GM12878 (cell line): ENCODE measurements at regions not wholly inside any gene's neighbourhood (a gene's known extent, or its start where the extent isn't known, plus 50 kb on each side); places are given as distances from the start of the nearest gene placed in this dataset.

Experiments
- ATF3 ChIP-seq: IDR thresholded peaks from 2 replicates; pipeline ENCODE4 v1.6.1; 2011; ENCODE audit warnings: low read depth, mild to moderate bottlenecking, low read length, moderate library complexity, borderline replicate concordance; ENCODE audit errors: extremely low read depth
- BACH1 ChIP-seq: fragments of 450-650 bp; IDR thresholded peaks from 2 replicates; pipeline ENCODE4 v1.6.1; 2017; ENCODE audit warnings: mild to moderate bottlenecking, borderline replicate concordance
- BCL11A ChIP-seq: IDR thresholded peaks from 2 replicates; pipeline ENCODE4 v1.6.1; 2011; ENCODE audit warnings: low read depth, low read length
- JUND ChIP-seq: IDR thresholded peaks from 2 replicates; pipeline ENCODE4 v1.6.1; 2012; ENCODE audit warnings: low read depth, mild to moderate bottlenecking, low read length, improper control_type of control experiment, moderate library complexity
- KDM1A ChIP-seq: fragments of 200-600 bp; sonication (generic); IDR thresholded peaks from 2 replicates; pipeline ENCODE4 v1.6.1; 2016; ENCODE audit warnings: borderline replicate concordance
- KLF5 ChIP-seq: fragments of 450-650 bp; IDR thresholded peaks from 2 replicates; pipeline ENCODE4 v1.6.1; 2014; ENCODE audit warnings: mild to moderate bottlenecking; ENCODE audit not compliant: partially characterized antibody
- MAX ChIP-seq: IDR thresholded peaks from 2 replicates; pipeline ENCODE4 v1.6.1; 2012; ENCODE audit warnings: low read depth, low read length, improper control_type of control experiment
- MEF2B ChIP-seq: fragments of 450-650 bp; IDR thresholded peaks from 2 replicates; pipeline ENCODE4 v1.6.1; 2018; ENCODE audit warnings: mild to moderate bottlenecking, moderate library complexity; ENCODE audit not compliant: partially characterized antibody, poor library complexity, severe bottlenecking
- MLLT1 ChIP-seq: fragments of 450-650 bp; IDR thresholded peaks from 2 replicates; pipeline ENCODE4 v1.6.1; 2016; ENCODE audit warnings: mild to moderate bottlenecking
- PKNOX1 ChIP-seq: fragments of 450-650 bp; IDR thresholded peaks from 2 replicates; pipeline ENCODE4 v1.6.1; 2016; ENCODE audit warnings: mild to moderate bottlenecking
- SMAD1 ChIP-seq: fragments of 450-650 bp; IDR thresholded peaks from 2 replicates; pipeline ENCODE4 v1.6.1; 2018; ENCODE audit warnings: mild to moderate bottlenecking, low read depth; ENCODE audit not compliant: partially characterized antibody
- TCF7 ChIP-seq: IDR thresholded peaks from 2 replicates; pipeline ENCODE4 v1.6.1; 2014; ENCODE audit warnings: antibody characterized with exemption, borderline replicate concordance
- WRNIP1 ChIP-seq: IDR thresholded peaks from 2 replicates; pipeline ENCODE4 v1.6.1; 2011; ENCODE audit warnings: low read depth, low read length, improper control_type of control experiment, borderline replicate concordance
- ZBED1 ChIP-seq: IDR thresholded peaks from 2 replicates; pipeline ENCODE4 v1.6.1; 2016; ENCODE audit warnings: borderline replicate concordance
- ZBTB33 ChIP-seq: fragments of 450-650 bp; IDR thresholded peaks from 2 replicates; pipeline ENCODE4 v1.6.1; 2017; ENCODE audit warnings: mild to moderate bottlenecking
- ZZZ3 ChIP-seq: IDR thresholded peaks from 2 replicates; pipeline ENCODE4 v1.6.1; 2011; ENCODE audit warnings: low read depth; ENCODE audit not compliant: control insufficient read depth, insufficient read length
- TF ChIP-seq, protein P1 (sequence below): fragments of 450-650 bp; IDR thresholded peaks from 2 replicates; pipeline ENCODE4 v1.6.1; 2017; ENCODE audit warnings: low read depth, mild to moderate bottlenecking, moderate library complexity
- TF ChIP-seq, protein P2 (sequence below): IDR thresholded peaks from 2 replicates; pipeline ENCODE4 v1.6.1; 2012; ENCODE audit warnings: low read depth, low read length, improper control_type of control experiment
- TF ChIP-seq, protein P3 (sequence below): fragments of 450-650 bp; IDR thresholded peaks from 2 replicates; pipeline ENCODE4 v1.6.1; 2017; ENCODE audit warnings: mild to moderate bottlenecking, moderate library complexity

GRCh38 chr2:62363166-62363565 is 142.8 kb downstream of the TMEM17 start (continued):
- TF ChIP-seq, protein P1, sequence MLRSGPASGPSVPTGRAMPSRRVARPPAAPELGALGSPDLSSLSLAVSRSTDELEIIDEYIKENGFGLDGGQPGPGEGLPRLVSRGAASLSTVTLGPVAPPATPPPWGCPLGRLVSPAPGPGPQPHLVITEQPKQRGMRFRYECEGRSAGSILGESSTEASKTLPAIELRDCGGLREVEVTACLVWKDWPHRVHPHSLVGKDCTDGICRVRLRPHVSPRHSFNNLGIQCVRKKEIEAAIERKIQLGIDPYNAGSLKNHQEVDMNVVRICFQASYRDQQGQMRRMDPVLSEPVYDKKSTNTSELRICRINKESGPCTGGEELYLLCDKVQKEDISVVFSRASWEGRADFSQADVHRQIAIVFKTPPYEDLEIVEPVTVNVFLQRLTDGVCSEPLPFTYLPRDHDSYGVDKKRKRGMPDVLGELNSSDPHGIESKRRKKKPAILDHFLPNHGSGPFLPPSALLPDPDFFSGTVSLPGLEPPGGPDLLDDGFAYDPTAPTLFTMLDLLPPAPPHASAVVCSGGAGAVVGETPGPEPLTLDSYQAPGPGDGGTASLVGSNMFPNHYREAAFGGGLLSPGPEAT: no peak
- TF ChIP-seq TCF7: no peak
- no peak for TF ChIP-seq BACH1
- no peak for TF ChIP-seq MLLT1
- TF ChIP-seq, protein P2, sequence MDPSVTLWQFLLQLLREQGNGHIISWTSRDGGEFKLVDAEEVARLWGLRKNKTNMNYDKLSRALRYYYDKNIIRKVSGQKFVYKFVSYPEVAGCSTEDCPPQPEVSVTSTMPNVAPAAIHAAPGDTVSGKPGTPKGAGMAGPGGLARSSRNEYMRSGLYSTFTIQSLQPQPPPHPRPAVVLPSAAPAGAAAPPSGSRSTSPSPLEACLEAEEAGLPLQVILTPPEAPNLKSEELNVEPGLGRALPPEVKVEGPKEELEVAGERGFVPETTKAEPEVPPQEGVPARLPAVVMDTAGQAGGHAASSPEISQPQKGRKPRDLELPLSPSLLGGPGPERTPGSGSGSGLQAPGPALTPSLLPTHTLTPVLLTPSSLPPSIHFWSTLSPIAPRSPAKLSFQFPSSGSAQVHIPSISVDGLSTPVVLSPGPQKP: no peak
- TF ChIP-seq, protein P3, sequence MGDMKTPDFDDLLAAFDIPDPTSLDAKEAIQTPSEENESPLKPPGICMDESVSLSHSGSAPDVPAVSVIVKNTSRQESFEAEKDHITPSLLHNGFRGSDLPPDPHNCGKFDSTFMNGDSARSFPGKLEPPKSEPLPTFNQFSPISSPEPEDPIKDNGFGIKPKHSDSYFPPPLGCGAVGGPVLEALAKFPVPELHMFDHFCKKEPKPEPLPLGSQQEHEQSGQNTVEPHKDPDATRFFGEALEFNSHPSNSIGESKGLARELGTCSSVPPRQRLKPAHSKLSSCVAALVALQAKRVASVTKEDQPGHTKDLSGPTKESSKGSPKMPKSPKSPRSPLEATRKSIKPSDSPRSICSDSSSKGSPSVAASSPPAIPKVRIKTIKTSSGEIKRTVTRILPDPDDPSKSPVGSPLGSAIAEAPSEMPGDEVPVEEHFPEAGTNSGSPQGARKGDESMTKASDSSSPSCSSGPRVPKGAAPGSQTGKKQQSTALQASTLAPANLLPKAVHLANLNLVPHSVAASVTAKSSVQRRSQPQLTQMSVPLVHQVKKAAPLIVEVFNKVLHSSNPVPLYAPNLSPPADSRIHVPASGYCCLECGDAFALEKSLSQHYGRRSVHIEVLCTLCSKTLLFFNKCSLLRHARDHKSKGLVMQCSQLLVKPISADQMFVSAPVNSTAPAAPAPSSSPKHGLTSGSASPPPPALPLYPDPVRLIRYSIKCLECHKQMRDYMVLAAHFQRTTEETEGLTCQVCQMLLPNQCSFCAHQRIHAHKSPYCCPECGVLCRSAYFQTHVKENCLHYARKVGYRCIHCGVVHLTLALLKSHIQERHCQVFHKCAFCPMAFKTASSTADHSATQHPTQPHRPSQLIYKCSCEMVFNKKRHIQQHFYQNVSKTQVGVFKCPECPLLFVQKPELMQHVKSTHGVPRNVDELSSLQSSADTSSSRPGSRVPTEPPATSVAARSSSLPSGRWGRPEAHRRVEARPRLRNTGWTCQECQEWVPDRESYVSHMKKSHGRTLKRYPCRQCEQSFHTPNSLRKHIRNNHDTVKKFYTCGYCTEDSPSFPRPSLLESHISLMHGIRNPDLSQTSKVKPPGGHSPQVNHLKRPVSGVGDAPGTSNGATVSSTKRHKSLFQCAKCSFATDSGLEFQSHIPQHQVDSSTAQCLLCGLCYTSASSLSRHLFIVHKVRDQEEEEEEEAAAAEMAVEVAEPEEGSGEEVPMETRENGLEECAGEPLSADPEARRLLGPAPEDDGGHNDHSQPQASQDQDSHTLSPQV: no peak
- TF ChIP-seq KDM1A: no peak
- no peak for TF ChIP-seq PKNOX1
- TF ChIP-seq ZZZ3: no peak
- no peak for TF ChIP-seq MEF2B
- no peak for TF ChIP-seq SMAD1
- peak; percentile 68 for TF ChIP-seq KLF5
- TF ChIP-seq ZBTB33: no peak
- TF ChIP-seq BCL11A: no peak
- peak; percentile 58; the same call in 1 of the 2 replicates for TF ChIP-seq ZBED1
- TF ChIP-seq ATF3: no peak
- TF ChIP-seq WRNIP1: no peak
- TF ChIP-seq JUND: no peak
- TF ChIP-seq MAX: no peak
